Stimulated activated CD8-positive, alpha-beta memory T cell treated with anti-CD3 and anti-CD28 coated beads, Interleukin-2, amount 100 ng/mL, for 48 hours (primary cell): ENCODE measurements at regions not wholly inside any gene's neighbourhood (a gene's known extent, or its start where the extent isn't known, plus 50 kb on each side); places are given as distances from the start of the nearest gene placed in this dataset.

Experiments
- DNase-seq, 2 donors: peaks; one replicate each; pipeline ENCODE4 v3.0.0-alpha.2; 2020; ENCODE audit warnings: low read depth in 2 of 2

GRCh38 chr9:88791105-88791805 is 200.0 kb upstream of the S1PR3 start:
- no peak for DNase-seq

DNA sequence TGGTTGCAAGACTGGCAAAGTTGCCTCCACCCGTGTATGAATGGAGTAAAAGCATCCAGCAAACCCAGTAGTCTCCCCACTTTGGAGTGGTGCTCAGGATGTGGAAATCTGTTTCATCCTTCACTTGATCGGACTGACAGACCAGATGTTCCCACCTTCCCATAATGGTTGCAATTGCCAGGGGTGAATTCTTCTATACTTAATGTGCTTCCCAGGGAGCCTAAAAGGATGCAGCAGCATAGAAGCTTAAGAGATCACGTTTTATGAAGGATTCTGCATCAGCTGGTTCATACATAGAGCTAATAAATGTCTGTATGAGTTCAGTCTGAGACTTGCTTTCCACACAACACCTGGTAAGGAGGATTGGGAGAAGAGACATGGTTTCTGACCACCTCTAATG is 198.8 kb upstream of the S1PR3 start:
- DNase-seq, result no peak

DNA sequence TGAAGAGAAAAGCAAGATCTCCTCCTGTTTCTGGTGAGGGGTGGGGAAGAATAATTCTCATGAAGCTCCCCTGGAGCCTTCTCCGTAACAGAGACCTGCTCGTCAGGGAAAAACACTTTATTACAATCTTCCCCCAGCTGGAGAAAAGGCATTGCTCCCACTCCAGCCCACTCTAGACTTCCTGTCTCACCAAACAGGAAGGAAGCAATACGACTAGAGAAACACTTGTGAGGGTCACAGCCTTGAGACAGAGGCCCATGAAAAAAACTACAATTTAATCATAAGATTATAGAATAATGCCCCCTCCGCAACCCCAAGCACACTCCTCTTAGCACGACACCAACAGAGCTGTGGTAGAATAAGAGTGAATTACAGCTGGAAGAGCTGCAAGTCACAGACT is 197.2 kb upstream of the S1PR3 start:
- no peak for DNase-seq

DNA sequence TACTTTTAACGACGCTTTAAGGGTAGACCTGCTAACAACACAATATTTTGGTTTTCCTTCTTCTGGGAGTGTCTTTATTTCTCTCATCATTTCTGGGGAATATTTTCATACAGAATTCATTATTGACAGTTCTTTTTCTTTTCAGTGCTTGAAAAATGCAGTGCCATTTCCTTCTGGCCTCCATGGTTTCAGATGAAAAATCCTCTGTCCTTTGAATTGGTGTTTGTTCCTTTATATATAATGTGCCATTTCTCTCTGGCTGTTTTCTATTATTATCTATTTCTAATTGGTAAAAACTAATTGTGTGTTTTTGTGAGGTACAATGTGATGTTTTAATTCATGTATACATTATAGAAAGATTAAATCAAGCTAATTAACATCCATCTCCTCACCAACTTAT is 194.3 kb upstream of the S1PR3 start:
- no peak for DNase-seq

- DNase-seq, result no peak
These were observed 192.8 kb upstream of the S1PR3 start for GRCh38 chr9:88798476-88798875.

GRCh38 chr9:88799541-88800328 is 191.5 kb upstream of the S1PR3 start:
- DNase-seq, result no peak

DNA sequence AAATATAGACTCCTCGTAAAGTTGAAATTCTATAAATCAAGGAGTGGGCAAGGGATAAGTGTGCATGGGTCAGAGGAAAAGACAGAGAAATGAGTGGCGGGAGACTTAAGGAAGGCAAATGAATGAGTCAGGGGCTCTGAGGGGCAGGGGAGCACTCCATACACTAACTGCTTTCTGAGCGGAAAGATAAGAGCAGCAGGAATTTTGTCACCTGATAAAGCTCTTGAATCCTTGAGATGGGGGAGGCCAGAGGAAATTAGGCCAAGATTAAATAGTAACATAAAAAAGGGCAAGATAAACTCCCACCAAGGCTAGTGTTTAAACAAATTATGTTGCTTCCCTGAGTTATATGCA is 191.0 kb upstream of the S1PR3 start:
- DNase-seq, result no peak

- DNase-seq, result no peak
These were observed 190.0 kb upstream of the S1PR3 start for GRCh38 chr9:88801214-88801796.

DNA sequence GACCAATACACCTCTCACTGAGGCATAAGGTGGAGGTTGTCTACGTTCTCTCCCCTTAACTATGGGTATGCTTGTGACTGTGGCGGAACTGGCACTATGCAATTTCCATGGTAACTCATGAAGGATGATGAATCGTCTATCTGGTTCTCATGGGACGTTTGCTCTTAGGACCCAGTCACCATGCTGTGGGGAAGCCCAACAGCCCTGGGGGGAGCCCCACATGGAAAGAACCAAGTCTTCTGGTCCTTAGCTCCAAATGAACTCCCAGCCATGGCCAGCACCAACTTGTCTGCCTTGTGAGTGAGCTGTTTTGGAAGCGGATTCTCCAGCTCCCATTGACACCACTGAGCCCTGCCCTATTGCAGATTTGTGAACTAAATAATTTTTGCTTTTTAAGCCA is 188.7 kb upstream of the S1PR3 start:
- no peak for DNase-seq

- DNase-seq, result no peak
These were observed 187.6 kb upstream of the S1PR3 start for GRCh38 chr9:88803546-88804253.

- no peak for DNase-seq
These were observed 187.0 kb upstream of the S1PR3 start for GRCh38 chr9:88804254-88804596.

GRCh38 chr9:88805217-88805943 is 185.9 kb upstream of the S1PR3 start:
- DNase-seq, result no peak

DNA sequence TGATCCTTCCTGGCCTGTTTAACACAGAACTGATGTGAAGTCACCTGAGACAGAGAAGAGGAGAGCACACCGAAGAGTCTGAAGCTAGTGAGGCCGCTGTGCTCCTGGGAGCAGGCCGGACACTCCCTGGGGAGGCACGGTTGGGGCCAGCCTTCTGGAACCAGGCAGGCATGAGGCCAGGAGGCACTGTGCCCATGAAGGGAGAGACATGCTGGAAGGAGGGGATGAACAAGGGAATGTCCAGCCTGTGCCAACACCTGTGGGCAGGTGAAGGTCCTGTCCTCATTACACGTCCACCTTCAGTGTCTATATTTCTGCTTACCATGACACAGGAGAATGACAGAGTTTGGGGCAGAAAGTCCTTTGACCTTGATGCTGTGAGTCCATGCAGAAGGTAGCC is 183.8 kb upstream of the S1PR3 start:
- no peak for DNase-seq

DNA sequence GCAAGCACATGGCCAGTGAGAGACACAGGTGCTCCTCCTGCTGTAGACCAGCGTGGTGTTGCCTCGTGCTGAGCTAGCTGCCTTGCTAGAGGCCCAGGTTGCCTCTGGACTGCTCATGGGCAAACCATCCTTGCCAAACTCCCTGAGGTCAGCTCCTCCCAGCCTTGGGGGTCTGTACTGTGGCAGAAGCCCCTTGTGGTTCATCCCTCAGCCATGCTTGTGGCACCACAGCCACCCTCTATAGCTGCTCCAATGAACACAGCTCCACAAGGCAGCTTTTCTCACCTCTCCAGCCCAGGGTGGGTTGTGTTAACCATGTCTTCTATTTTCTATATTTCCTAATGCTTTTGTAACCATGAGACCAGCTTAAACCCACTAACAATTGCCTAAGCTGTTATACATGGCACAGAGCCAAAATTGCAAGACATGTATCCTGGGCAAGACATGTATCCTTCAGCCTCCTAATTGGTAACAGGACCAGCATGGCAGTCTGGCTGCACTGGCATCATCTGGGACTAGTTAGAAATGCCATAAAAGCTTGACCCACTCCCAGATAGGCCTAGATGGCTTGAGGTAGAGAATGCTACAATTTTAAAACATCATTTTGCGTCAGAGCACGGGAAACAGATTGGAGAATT is 183.1 kb upstream of the S1PR3 start:
- no peak for DNase-seq

- DNase-seq, result no peak
These were observed 182.4 kb upstream of the S1PR3 start for GRCh38 chr9:88808761-88809354.

- no peak for DNase-seq
These were observed 181.7 kb upstream of the S1PR3 start for GRCh38 chr9:88809355-88810161.

- no peak for DNase-seq
These were observed 180.4 kb upstream of the S1PR3 start for GRCh38 chr9:88810826-88811225.

GRCh38 chr9:88811511-88811910 is 179.8 kb upstream of the S1PR3 start:
- DNase-seq, result no peak

DNA sequence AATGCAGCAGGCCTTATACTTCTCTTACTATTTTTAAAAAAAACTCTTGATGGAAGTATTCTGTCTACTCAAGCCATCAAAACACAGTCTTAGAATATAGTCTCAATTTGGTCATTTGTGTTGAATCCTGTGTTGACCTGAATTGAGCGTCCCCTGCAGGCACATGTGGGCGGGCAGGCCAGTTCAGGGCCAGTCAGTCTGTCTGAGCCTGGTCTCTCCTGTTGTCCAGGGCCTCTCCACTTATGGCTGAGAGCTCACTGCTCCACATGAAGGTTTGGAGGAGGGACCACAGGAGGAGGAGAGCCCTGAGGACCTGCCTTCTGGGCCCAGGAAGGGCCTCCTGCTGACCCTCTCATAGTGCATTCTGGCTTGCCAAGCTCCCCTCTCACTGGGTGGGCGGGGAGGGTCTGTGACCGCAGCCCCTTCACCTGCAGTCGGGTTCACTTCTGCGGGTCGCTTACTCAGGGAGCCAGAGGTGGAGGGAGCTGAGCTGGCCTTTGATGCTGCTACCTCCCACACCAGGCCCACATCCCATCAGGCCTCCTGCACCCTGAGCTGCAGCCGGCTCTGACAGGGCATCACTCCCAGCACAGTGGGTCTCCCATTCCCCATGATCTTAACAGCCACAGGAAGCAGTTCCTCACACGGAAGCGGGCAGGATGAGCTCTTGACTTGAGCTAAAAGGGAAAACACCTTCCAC is 178.2 kb upstream of the S1PR3 start:
- no peak for DNase-seq
